Pancreas (tissue), 10 donors: ENCODE measurements at regions not wholly inside any gene's neighbourhood (a gene's known extent, or its start where the extent isn't known, plus 50 kb on each side); places are given as distances from the start of the nearest gene placed in this dataset.

Source experiments
- ATAC-seq, 4 donors: fragments of 200-7000 bp; cut with Tn5 transposase; one replicate each; pipeline versions ENCODE4 v1.8.0 to v1.9.1; 2020; ENCODE audit warnings: mild to moderate bottlenecking in 4 of 4, moderate library complexity in 4 of 4
- DNase-seq, 6 donors: peaks; one replicate each; pipeline ENCODE4 v3.0.0-alpha.2; 2020
- FAIRE-seq: peaks from 2 replicates; lab custom pipeline; 2012; peaks lifted over from hg19 to GRCh38; lab: Jason Lieb, UNC
- H3K27ac ChIP-seq, 4 donors: fragments of 200-600 bp; sonication (generic); 1 replicate in 3 of 4; 2 replicates in 1 of 4; pipeline versions ENCODE4 v1.5.0 to v1.8.0; 2020
- H3K27me3 ChIP-seq, 4 donors: fragments of 200-600 bp; one replicate each; pipeline ENCODE4 v1.8.0; 2021
- H3K36me3 ChIP-seq, 3 donors: fragments of 200-600 bp; sonication (generic) in 1 of 3; one replicate each; pipeline versions ENCODE4 v1.5.0 to v1.8.0; 2020 to 2021
- H3K4me1 ChIP-seq, 3 donors: fragments of 200-600 bp; one replicate each; pipeline ENCODE4 v1.8.0; 2021
- H3K4me3 ChIP-seq, 4 donors: fragments of 200-600 bp; sonication (generic) in 2 of 4; one replicate each; pipeline versions ENCODE4 v1.5.0 to v1.8.0; 2020 to 2021
- H3K9me3 ChIP-seq, 4 donors: fragments of 200-600 bp; one replicate each; pipeline ENCODE4 v1.8.0; 2021
- WGBS, 2 donors: extraction: QIAGEN DNeasy Blood & Tissue Kit; methylation state at CpG; one replicate each; pipeline ENCODE4 v1.1.7; 2013; 5-methylcytosine and 5-hydroxymethylcytosine counted together
- intact Hi-C, 3 donors: fragments of 100-400 bp; cut with DNase I; formaldehyde crosslinking; loops; one replicate each; pipeline versions ENCODE4 v1.11.1 to v1.14.2; 2022
- TF ChIP-seq, protein P1 (sequence below), 4 donors: fragments of 200-600 bp; sonication (generic) in 3 of 4; IDR thresholded peaks; one replicate each; pipeline versions ENCODE4 v1.5.0 to v1.8.0; 2021; ENCODE audit warnings: antibody characterized with exemption in 4 of 4
- donor health status: healthy with polysubstance abuse.
- donor health status: DM: no; HTN: no; CAD: no; lungs with moderate emphysema.
- donor health status: DM: no; HTN: no; CAD: no.
- donor health status: control.
- donor health status: control.
- donor health status: Bipolar disorder and iron deficiency.
- donor health status: DM: yes; HTN: yes; CAD: no.
- donor health status: DM: no; HTN: no; CAD: no.
- donor health status: DM: no; HTN: no; CAD: no.
- donor health status: DM: yes; HTN: yes; CAD: no.

DNA sequence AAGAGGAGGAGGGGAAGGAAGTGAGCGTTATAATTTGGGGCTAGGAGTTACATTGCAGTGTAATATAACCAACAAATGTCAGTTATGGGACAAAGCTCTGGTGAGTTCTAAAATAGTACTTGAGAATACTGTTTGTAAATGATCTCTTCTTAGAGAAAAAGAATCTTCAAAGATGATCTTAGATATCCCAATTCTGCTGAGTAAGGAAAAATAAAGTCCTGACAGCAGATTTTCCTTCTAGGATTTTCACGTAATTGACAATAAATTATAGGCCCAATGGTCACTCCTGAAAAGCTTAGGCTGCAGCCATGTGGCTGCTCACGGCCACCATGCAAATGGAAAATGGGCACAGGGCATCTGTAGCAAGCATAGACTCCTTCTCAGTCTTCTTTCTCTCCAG is 241.6 kb downstream of the SIPA1L2 start:
- no peak overlapping the region for H3K4me3 ChIP-seq
- H3K4me1 ChIP-seq, result no peaks in the 10 kb centered on the region
- intact Hi-C loops, result no loop called here
- TF ChIP-seq, protein P1, sequence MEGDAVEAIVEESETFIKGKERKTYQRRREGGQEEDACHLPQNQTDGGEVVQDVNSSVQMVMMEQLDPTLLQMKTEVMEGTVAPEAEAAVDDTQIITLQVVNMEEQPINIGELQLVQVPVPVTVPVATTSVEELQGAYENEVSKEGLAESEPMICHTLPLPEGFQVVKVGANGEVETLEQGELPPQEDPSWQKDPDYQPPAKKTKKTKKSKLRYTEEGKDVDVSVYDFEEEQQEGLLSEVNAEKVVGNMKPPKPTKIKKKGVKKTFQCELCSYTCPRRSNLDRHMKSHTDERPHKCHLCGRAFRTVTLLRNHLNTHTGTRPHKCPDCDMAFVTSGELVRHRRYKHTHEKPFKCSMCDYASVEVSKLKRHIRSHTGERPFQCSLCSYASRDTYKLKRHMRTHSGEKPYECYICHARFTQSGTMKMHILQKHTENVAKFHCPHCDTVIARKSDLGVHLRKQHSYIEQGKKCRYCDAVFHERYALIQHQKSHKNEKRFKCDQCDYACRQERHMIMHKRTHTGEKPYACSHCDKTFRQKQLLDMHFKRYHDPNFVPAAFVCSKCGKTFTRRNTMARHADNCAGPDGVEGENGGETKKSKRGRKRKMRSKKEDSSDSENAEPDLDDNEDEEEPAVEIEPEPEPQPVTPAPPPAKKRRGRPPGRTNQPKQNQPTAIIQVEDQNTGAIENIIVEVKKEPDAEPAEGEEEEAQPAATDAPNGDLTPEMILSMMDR (IDR thresholded peaks at IDR 0.05), result no peak
- H3K9me3 ChIP-seq, result no peaks in the 10 kb centered on the region
- DNase-seq (no peak), FAIRE-seq (no peak), ATAC-seq (no peak)
- no peaks in the 10 kb centered on the region for H3K27me3 ChIP-seq
- H3K36me3 ChIP-seq, result no peaks in the 10 kb centered on the region
- H3K27ac ChIP-seq, result no peak overlapping the region
- 88 to 100% methylated on average over 3 of the region's 3 CpGs for WGBS, 2 donors

DNA sequence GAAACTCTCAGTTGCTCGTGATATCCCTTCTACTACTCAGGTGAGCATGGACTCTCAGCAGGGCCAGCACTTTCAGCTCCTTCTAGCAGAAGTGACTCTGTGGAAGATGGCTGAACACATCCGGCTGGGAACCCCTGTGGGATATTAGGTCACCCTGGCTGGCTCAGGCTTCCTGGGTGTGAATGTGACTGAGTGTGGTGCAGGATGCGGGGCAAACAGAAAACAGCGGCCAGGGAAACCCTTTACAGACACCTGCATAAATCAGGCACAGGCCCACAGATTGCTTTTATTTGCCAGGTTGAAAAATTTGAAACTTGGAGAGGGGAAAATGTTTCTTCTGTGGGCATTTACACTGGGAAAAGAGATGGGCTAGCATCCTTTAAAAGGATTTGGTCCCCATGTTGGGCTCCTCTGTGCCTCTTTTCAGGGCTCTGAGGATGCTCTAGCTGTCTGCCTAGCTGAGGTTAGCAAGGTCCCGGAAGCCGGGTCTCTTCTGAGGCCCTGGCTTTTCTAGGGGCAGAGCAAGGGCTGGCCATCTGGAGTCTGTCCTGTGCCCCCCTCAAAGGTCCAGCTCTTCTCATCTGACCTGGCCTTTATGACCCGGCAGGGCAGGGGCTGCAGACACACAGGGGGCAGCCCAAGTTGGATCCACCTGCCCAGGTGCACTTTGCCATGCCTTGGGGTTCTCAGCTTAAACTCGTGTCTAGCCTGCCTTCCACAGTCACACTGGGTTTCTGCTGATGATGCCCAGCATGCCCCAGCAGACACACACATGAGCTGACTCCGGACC is 243.0 kb downstream of the SIPA1L2 start:
- DNase-seq, result no peak
- TF ChIP-seq, protein P1 (IDR thresholded peaks at IDR 0.05), result no peak
- no peak overlapping the region for H3K4me3 ChIP-seq
- no peak for FAIRE-seq
- intact Hi-C loops, result no loop called here
- H3K9me3 ChIP-seq, result no peaks in the 10 kb centered on the region
- H3K36me3 ChIP-seq, result no peaks in the 10 kb centered on the region
- no peak for ATAC-seq
- 82 to 90% methylated on average over 9 of the region's 9 CpGs for WGBS, 2 donors
- H3K27ac ChIP-seq, result no peak overlapping the region
- no peaks in the 10 kb centered on the region for H3K4me1 ChIP-seq
- H3K27me3 ChIP-seq, result no peaks in the 10 kb centered on the region

DNA sequence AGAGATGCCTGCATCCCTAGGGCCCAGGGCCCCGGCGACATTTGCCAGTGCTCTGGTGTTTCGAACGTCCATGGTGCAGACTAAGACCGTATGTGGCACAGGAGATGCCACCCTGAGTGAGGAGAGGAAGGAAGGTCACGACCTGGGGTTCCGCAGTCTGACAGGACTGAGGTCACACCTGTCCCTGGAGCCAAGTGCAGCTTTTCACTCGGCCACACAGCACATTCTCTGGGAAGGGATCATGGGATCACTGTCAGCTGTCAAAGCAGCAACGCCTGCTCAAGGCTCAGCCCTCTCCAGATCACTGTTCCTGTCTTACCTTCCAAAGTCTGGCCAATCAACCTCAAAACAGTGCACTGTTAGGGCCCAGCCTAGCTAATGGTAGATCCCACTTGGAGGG is 243.6 kb downstream of the SIPA1L2 start:
- FAIRE-seq, result no peak
- WGBS, 2 donors, result 77 to 79% methylated on average over 9 of the region's 9 CpGs
- intact Hi-C loops, result no loop called here

DNA sequence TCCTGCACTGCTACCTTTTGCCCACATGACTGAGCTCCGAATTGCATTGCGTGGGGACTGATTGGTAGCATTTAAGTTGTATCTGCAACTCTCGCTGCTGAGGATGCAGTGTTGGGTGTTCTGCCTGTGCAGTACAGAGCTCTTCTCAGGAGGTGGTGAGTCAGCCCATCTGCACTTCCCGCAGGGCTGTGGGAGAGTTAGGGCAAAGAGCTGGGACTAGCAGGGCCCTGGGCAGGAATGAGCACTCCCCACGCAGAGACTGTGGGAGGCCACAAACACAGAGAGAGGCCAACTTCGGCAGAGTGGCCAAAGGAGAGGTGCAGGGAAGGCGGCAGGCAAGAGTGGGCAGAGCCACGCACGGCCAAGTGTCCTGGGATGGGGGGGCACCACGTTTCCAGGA is 244.7 kb downstream of the SIPA1L2 start:
- intact Hi-C loops, result no loop called here
- FAIRE-seq (no peak), DNase-seq (no peak), ATAC-seq (no peak)
- no peak overlapping the region for H3K27ac ChIP-seq
- no peaks in the 10 kb centered on the region for H3K9me3 ChIP-seq
- no peaks in the 10 kb centered on the region for H3K36me3 ChIP-seq
- 76 to 84% methylated on average over 10 of the region's 10 CpGs for WGBS, 2 donors
- no peak overlapping the region for H3K4me3 ChIP-seq
- TF ChIP-seq, protein P1 (IDR thresholded peaks at IDR 0.05), result no peak
- no peaks in the 10 kb centered on the region for H3K27me3 ChIP-seq
- no peaks in the 10 kb centered on the region for H3K4me1 ChIP-seq

More for the DNA sequence above, 243.6 kb downstream of the SIPA1L2 start:
- no peak for DNase-seq
- ATAC-seq, result no peak
- no peak overlapping the region for H3K4me3 ChIP-seq
- H3K36me3 ChIP-seq, result no peaks in the 10 kb centered on the region
- H3K27ac ChIP-seq, result no peak overlapping the region
- H3K27me3 ChIP-seq, result no peaks in the 10 kb centered on the region
- TF ChIP-seq, protein P1 (IDR thresholded peaks at IDR 0.05), result no peak
- H3K9me3 ChIP-seq, result no peaks in the 10 kb centered on the region
- H3K4me1 ChIP-seq, result no peaks in the 10 kb centered on the region

DNA sequence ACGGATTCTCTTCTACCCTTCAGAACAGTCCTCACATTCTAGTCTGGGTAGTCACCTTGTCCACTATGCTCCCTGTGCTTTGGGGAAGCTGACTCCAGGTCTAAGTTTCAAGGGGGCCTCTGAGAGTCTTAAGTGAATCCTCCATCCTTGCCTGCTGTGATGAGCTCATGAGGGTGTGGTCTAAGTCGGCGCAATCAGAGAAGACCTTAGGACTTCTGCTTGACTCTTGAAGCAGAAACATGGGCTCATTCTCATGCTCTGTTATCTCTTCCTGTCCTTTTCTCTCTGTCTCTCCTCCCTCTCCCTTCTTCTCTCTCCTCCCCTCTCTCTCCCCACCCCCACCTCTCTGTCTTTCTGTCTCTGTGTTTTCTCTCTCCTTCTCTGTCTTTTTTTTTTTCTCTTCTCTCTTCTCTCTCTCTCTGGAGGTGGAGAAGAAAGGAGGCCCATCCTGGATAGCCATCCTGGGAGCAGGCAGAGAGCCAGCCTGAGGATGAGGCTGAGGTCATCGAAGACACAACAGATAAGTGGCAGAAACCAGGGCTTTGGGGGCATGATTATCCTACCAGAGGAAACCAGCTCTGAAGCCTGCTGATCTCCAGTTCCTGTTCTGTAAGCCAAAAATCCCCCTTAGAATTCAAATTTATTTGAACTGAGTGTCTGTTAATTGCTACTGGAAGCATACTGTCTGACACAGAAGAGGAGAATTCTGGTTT is 245.6 kb downstream of the SIPA1L2 start:
- intact Hi-C loops, result no loop called here
- TF ChIP-seq, protein P1 (IDR thresholded peaks at IDR 0.05), result no peak
- H3K4me1 ChIP-seq, result no peaks in the 10 kb centered on the region
- no peaks in the 10 kb centered on the region for H3K36me3 ChIP-seq
- DNase-seq, result no peak
- no peaks in the 10 kb centered on the region for H3K27me3 ChIP-seq
- H3K4me3 ChIP-seq, result no peak overlapping the region
- H3K9me3 ChIP-seq, result no peaks in the 10 kb centered on the region
- ATAC-seq, result no peak
- 83 to 86% methylated on average over 4 of the region's 4 CpGs for WGBS, 2 donors
- H3K27ac ChIP-seq, result no peak overlapping the region
- FAIRE-seq, result no peak
